ENCODE measurements at regions not wholly inside any gene's neighbourhood (a gene's known extent, or its start where the extent isn't known, plus 50 kb on each side); places are given as distances from the start of the nearest gene placed in this dataset.

DNA sequence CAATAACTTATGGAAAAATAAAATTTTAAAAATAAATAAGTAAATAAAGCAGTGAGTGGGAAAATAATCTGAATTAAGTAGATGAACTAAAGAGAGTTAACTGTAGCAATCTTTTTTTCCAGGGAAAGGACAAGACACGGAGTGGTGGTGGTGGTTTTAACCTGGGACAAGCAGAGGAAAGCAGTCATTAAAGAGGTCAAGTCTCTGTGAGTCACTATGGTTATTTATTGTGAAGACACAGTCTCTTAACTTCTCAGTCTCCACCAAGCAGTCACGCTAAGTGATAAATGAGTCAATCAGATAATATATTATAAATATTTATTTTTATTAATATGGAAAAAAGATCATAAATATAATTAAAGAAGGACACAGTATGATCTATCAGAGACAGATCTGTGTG, 228.1 kb upstream of the MEOX2 start:
- DNase-seq (ENCODE audit: extremely low read depth, low read depth), result no peak
- TF ChIP-seq, protein P1, sequence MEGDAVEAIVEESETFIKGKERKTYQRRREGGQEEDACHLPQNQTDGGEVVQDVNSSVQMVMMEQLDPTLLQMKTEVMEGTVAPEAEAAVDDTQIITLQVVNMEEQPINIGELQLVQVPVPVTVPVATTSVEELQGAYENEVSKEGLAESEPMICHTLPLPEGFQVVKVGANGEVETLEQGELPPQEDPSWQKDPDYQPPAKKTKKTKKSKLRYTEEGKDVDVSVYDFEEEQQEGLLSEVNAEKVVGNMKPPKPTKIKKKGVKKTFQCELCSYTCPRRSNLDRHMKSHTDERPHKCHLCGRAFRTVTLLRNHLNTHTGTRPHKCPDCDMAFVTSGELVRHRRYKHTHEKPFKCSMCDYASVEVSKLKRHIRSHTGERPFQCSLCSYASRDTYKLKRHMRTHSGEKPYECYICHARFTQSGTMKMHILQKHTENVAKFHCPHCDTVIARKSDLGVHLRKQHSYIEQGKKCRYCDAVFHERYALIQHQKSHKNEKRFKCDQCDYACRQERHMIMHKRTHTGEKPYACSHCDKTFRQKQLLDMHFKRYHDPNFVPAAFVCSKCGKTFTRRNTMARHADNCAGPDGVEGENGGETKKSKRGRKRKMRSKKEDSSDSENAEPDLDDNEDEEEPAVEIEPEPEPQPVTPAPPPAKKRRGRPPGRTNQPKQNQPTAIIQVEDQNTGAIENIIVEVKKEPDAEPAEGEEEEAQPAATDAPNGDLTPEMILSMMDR (IDR thresholded peaks at IDR 0.05; ENCODE audit: low read depth, low read length), result no peak

DNA sequence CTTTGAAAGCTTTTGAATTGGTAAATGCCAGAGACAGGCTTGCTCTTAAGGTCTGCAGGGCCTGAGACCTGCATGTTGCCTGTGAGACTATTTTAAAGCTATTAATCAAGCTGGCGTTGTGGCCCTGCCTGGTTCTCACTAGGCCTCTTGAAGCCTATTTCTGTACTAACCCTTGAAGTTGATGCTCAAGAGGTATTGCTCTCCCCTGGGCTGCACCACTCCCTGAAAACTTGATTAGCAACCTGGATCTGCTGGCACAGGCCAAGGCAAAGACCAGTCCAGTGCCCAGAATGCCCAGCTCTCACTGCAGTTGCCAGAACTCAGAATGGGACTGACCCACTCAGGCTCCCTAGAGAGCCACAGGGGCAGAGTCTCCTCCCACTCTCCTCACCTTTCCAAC, 220.0 kb upstream of the MEOX2 start:
- TF ChIP-seq, protein P1 (IDR thresholded peaks at IDR 0.05; ENCODE audit: low read depth, low read length), result no peak

DNA sequence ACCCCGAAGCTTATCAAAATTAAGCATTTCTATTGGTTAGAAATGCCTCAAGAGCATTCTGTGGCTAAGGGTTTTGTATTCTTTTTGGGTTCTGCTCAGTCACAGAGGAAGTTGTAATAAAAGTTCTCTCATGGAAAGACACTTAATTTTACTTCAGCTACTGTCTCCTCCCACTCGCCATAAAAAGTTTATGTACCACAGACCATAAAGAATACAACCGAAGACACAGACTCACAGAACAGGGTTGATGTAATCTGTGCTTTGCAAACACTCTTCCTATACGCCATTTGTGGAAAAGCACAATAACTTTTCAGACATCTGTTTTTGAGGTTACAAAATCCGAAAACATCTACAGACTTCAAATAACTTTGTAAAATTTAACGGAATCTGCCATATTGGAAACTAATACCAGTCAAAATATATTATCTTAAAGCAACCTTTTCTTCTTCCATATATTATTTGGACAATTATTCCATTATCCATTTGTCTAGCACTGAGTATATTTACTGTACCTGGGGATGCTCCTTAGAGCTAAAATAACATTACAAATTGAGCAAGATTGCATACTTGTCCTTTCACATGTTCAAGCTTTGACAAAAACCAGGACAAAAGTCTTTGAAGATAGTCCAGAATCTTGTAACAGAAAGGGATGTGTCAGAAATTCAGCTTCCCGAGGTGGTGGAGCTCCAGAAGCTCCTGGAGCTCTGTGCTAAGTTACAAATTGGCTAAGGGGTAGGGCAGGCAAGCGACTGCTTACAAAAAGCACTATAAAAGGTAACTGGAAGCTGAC, 219.0 kb upstream of the MEOX2 start:
- DNase-seq (ENCODE audit: extremely low read depth, low read depth), result no peak
- TF ChIP-seq, protein P1 (IDR thresholded peaks at IDR 0.05; ENCODE audit: low read depth, low read length), result no peak

More for the DNA sequence above, 220.0 kb upstream of the MEOX2 start:
- no peak for DNase-seq (ENCODE audit: extremely low read depth, low read depth)

DNA sequence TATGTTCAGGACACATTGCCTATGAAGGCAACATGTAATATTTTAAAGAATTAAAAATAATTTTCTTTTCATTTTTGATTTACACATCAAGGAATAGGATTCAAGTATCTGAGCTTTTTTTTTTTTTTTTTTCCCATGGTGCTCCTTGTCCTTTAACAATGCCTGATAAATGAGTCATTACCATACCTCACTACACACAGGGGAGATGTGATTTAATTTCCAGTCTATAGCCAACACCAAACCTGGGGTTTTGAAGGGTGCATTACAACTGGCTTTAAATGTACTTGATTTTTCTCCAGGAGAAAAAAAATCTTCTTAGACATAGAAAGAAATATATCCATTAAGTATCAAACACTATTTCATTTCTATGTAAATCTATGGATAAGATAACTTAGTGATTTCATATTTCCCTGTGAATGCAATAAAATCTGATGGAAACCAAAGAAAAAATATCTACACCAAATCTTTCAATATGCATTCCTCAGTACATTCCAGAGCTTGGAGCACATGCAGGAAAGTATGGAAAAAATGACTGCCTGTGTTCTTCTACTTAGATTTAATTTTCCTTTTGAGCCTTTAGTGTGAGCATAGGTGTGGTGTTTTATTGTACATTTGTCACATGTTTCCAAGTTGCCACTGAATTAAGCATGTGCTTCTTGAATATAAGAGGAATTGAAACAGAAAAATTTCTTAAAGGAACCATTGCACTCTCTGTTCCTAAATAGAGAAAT, 204.8 kb upstream of the MEOX2 start:
- DNase-seq (ENCODE audit: extremely low read depth, low read depth), result no peak
- TF ChIP-seq, protein P1 (IDR thresholded peaks at IDR 0.05; ENCODE audit: low read depth, low read length), result no peak

DNA sequence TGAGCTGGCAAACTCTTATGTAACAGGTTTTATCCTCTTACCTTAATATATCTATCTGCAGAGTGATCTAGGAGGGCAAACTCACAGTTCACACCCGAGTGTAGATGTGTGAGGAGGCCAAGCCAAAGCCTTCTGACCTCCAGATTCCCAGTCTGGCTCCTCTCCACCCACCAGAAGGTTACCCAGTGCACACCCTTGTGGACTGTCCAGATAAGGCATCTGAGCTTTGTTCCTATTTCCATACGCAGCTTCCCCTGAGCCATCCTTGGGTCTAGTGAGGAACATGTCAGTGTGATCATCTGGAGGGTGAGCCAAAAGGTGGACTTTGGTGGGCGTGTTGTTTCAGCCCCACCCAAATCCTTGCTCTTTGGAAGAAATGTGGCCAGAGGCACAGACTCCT, 203.0 kb upstream of the MEOX2 start:
- TF ChIP-seq, protein P1 (IDR thresholded peaks at IDR 0.05; ENCODE audit: low read depth, low read length), result peak; percentile 6
- no peak for DNase-seq (ENCODE audit: extremely low read depth, low read depth)

DNA sequence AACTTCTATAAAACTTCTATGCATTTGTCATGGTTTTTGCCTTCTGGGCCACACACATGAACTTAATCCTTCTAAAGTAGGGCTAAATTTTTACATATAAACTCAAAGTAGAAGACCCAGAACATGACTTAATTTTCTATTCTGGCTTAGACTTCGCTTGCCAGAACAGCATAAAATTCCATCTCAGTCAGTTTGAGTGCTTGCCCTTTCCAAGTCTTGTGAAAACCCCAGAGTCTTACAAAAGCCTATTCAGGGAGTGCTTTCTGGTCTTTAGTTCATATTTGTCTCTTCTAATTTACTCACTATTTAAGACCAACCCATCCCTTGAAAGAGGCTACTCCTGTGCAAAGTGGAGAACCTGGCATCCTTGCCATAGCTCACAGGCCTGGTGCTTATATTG, 201.6 kb upstream of the MEOX2 start:
- DNase-seq (ENCODE audit: extremely low read depth, low read depth), result no peak
- TF ChIP-seq, protein P1 (IDR thresholded peaks at IDR 0.05; ENCODE audit: low read depth, low read length), result no peak

DNA sequence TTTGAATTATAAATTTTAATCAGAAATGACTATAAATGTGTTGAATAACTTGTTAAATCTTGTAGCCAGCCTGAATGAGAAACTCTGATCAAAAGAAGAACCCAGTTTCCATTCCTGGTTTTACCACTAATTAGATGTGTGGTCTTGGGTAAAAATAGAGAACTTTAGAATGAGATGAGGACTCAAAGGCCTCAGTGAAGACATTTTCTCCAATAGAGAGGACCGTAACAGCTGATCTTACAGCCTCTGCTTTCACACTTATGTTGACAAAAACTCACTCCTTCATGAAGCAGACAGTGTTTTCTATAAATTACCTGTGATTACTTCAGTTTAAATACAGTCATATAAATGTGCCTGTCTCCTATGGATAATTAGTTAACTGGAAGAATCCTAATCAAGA, 200.1 kb upstream of the MEOX2 start:
- no peak for DNase-seq (ENCODE audit: extremely low read depth, low read depth)
- TF ChIP-seq, protein P1 (IDR thresholded peaks at IDR 0.05; ENCODE audit: low read depth, low read length), result no peak
